ENCODE measurements at regions not wholly inside any gene's neighbourhood (a gene's known extent, or its start where the extent isn't known, plus 50 kb on each side); places are given as distances from the start of the nearest gene placed in this dataset.

- WGBS (ENCODE audit: extremely low coverage, insufficient coverage, insufficient read length) = no CpG with 5 or more reads among the region's 8 CpGs
- Histone ChIP-seq H3K4me2 (ENCODE audit: low read length) (no peak overlapping the region), H3K4me3 (ENCODE audit: low read depth, low read length) (no peak overlapping the region), H3K23ac (ENCODE audit: low read length) (no peak overlapping the region), H2BK5ac (ENCODE audit: low read depth, low read length, poor library complexity) (no peak overlapping the region), H4K8ac (ENCODE audit: low read depth, low read length) (no peak overlapping the region), H3K4me1 (ENCODE audit: control insufficient read depth in 1 of 2, insufficient read depth in 2 of 2, low read length in 2 of 2) (no peaks in the 10 kb centered on the region), H3K79me1 (ENCODE audit: low read length) (no peaks in the 10 kb centered on the region), H3K27ac (ENCODE audit: low read depth, low read length) (no peak overlapping the region), H3K14ac (ENCODE audit: low read length) (no peak overlapping the region), H2BK120ac (ENCODE audit: insufficient read depth, low read length, poor library complexity) (no peak overlapping the region), H2AK5ac (ENCODE audit: low read length) (no peak overlapping the region), H3K4ac (ENCODE audit: low read depth, low read length) (no peak overlapping the region), H3K9me3 (ENCODE audit: insufficient read depth, low read depth, low read length) (no peaks in the 10 kb centered on the region), H3K36me3 (ENCODE audit: control insufficient read depth in 1 of 2, insufficient read depth in 2 of 2, low read length in 2 of 2) (no peaks in the 10 kb centered on the region), H4K12ac (ENCODE audit: low read depth, low read length) (no peak overlapping the region), H3K27me3 (ENCODE audit: insufficient read depth, low read length) (no peaks in the 10 kb centered on the region), H3K79me2 (ENCODE audit: control insufficient read depth, insufficient read depth, low read length, poor library complexity) (no peaks in the 10 kb centered on the region), H2AFZ (ENCODE audit: insufficient read depth, low read length, poor library complexity) (no peak overlapping the region), H2BK12ac (ENCODE audit: low read length) (no peak overlapping the region), H4K91ac (ENCODE audit: low read depth, low read length) (no peak overlapping the region), H3K18ac (ENCODE audit: low read length) (no peak overlapping the region), H3K9ac (ENCODE audit: low read length) (no peak overlapping the region)
- no peak for DNase-seq
Measured at GRCh38 chr20:60220706-60221105, 262.5 kb downstream of the CDH26 start.

- Histone ChIP-seq H3K79me2 (ENCODE audit: control insufficient read depth, insufficient read depth, low read length, poor library complexity) (no peaks in the 10 kb centered on the region), H3K4ac (ENCODE audit: low read depth, low read length) (no peak overlapping the region), H3K27me3 (ENCODE audit: insufficient read depth, low read length) (no peaks in the 10 kb centered on the region), H4K8ac (ENCODE audit: low read depth, low read length) (no peak overlapping the region), H3K18ac (ENCODE audit: low read length) (no peak overlapping the region), H2BK5ac (ENCODE audit: low read depth, low read length, poor library complexity) (no peak overlapping the region), H3K27ac (ENCODE audit: low read depth, low read length) (no peak overlapping the region), H3K36me3 (ENCODE audit: control insufficient read depth in 1 of 2, insufficient read depth in 2 of 2, low read length in 2 of 2) (no peaks in the 10 kb centered on the region), H2BK120ac (ENCODE audit: insufficient read depth, low read length, poor library complexity) (no peak overlapping the region), H3K9me3 (ENCODE audit: insufficient read depth, low read depth, low read length) (no peaks in the 10 kb centered on the region), H3K9ac (ENCODE audit: low read length) (no peak overlapping the region), H3K4me1 (ENCODE audit: control insufficient read depth in 1 of 2, insufficient read depth in 2 of 2, low read length in 2 of 2) (no peaks in the 10 kb centered on the region), H3K14ac (ENCODE audit: low read length) (no peak overlapping the region), H3K4me2 (ENCODE audit: low read length) (no peak overlapping the region), H2AK5ac (ENCODE audit: low read length) (no peak overlapping the region), H3K23ac (ENCODE audit: low read length) (no peak overlapping the region), H3K79me1 (ENCODE audit: low read length) (no peaks in the 10 kb centered on the region), H4K91ac (ENCODE audit: low read depth, low read length) (no peak overlapping the region), H4K12ac (ENCODE audit: low read depth, low read length) (no peak overlapping the region), H2BK12ac (ENCODE audit: low read length) (no peak overlapping the region), H3K4me3 (ENCODE audit: low read depth, low read length) (peak overlapping the region; percentile 3), H2AFZ (ENCODE audit: insufficient read depth, low read length, poor library complexity) (no peak overlapping the region)
- DNase-seq = no peak
- no CpG with 5 or more reads among the region's 3 CpGs for WGBS (ENCODE audit: extremely low coverage, insufficient coverage, insufficient read length)
Measured at GRCh38 chr20:60221593-60221992, 263.4 kb downstream of the CDH26 start.

DNA sequence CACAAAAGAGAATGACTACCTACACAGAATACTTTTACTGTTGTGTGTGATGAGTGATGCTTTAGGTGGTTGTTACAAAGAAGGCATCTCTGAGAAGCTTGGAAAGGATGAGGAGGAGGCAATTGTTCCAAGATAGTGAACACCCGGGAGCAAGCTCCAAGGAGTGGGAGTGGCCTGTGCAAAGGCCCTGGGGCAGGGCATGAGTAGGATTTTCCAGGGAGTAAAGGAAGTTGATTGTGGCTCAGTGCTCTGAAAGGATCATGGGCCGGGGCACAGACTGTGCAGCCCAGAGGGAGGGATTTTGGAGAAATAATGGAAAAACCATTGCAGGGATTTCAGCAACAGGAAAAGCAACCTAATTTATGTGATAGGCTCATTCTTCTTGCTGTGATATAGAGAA lies 264.3 kb downstream of the CDH26 start:
- no CpG with 5 or more reads among the region's 2 CpGs for WGBS (ENCODE audit: extremely low coverage, insufficient coverage, insufficient read length)
- Histone ChIP-seq H4K8ac (ENCODE audit: low read depth, low read length) (no peak overlapping the region), H3K4me3 (ENCODE audit: low read depth, low read length) (no peak overlapping the region), H2AK5ac (ENCODE audit: low read length) (no peak overlapping the region), H3K36me3 (ENCODE audit: control insufficient read depth in 1 of 2, insufficient read depth in 2 of 2, low read length in 2 of 2) (no peaks in the 10 kb centered on the region), H3K9ac (ENCODE audit: low read length) (no peak overlapping the region), H4K12ac (ENCODE audit: low read depth, low read length) (no peak overlapping the region), H3K4me1 (ENCODE audit: control insufficient read depth in 1 of 2, insufficient read depth in 2 of 2, low read length in 2 of 2) (no peaks in the 10 kb centered on the region), H2BK12ac (ENCODE audit: low read length) (no peak overlapping the region), H3K23ac (ENCODE audit: low read length) (no peak overlapping the region), H3K4ac (ENCODE audit: low read depth, low read length) (no peak overlapping the region), H3K4me2 (ENCODE audit: low read length) (no peak overlapping the region), H3K18ac (ENCODE audit: low read length) (no peak overlapping the region), H2BK120ac (ENCODE audit: insufficient read depth, low read length, poor library complexity) (no peak overlapping the region), H3K14ac (ENCODE audit: low read length) (no peak overlapping the region), H2AFZ (ENCODE audit: insufficient read depth, low read length, poor library complexity) (no peak overlapping the region), H4K91ac (ENCODE audit: low read depth, low read length) (no peak overlapping the region), H3K27me3 (ENCODE audit: insufficient read depth, low read length) (no peaks in the 10 kb centered on the region), H3K27ac (ENCODE audit: low read depth, low read length) (no peak overlapping the region), H2BK5ac (ENCODE audit: low read depth, low read length, poor library complexity) (no peak overlapping the region), H3K79me1 (ENCODE audit: low read length) (no peaks in the 10 kb centered on the region), H3K9me3 (ENCODE audit: insufficient read depth, low read depth, low read length) (no peaks in the 10 kb centered on the region), H3K79me2 (ENCODE audit: control insufficient read depth, insufficient read depth, low read length, poor library complexity) (no peaks in the 10 kb centered on the region)
- no peak for DNase-seq

GRCh38 chr20:60223174-60223573 lies 265.0 kb downstream of the CDH26 start:
- DNase-seq = no peak
- H3K4me2 ChIP-seq (ENCODE audit: low read length) = no peak overlapping the region
- no peak overlapping the region for H2AFZ ChIP-seq (ENCODE audit: insufficient read depth, low read length, poor library complexity)
- no peak overlapping the region for H4K12ac ChIP-seq (ENCODE audit: low read depth, low read length)
- no peak overlapping the region for H3K4me3 ChIP-seq (ENCODE audit: low read depth, low read length)
- H3K4ac ChIP-seq (ENCODE audit: low read depth, low read length) = no peak overlapping the region
- WGBS (ENCODE audit: extremely low coverage, insufficient coverage, insufficient read length) = no CpG with 5 or more reads among the region's 5 CpGs
- H3K18ac ChIP-seq (ENCODE audit: low read length) = no peak overlapping the region
- no peaks in the 10 kb centered on the region for H3K36me3 ChIP-seq (ENCODE audit: control insufficient read depth in 1 of 2, insufficient read depth in 2 of 2, low read length in 2 of 2)
- no peaks in the 10 kb centered on the region for H3K79me1 ChIP-seq (ENCODE audit: low read length)
- H4K91ac ChIP-seq (ENCODE audit: low read depth, low read length) = no peak overlapping the region
- no peaks in the 10 kb centered on the region for H3K27me3 ChIP-seq (ENCODE audit: insufficient read depth, low read length)
- no peak overlapping the region for H2BK5ac ChIP-seq (ENCODE audit: low read depth, low read length, poor library complexity)
- no peak overlapping the region for H2BK12ac ChIP-seq (ENCODE audit: low read length)
- no peak overlapping the region for H3K27ac ChIP-seq (ENCODE audit: low read depth, low read length)
- no peaks in the 10 kb centered on the region for H3K79me2 ChIP-seq (ENCODE audit: control insufficient read depth, insufficient read depth, low read length, poor library complexity)
- H3K4me1 ChIP-seq (ENCODE audit: control insufficient read depth in 1 of 2, insufficient read depth in 2 of 2, low read length in 2 of 2) = no peaks in the 10 kb centered on the region
- H3K23ac ChIP-seq (ENCODE audit: low read length) = no peak overlapping the region
- no peak overlapping the region for H2AK5ac ChIP-seq (ENCODE audit: low read length)
- no peak overlapping the region for H3K9ac ChIP-seq (ENCODE audit: low read length)
- no peak overlapping the region for H2BK120ac ChIP-seq (ENCODE audit: insufficient read depth, low read length, poor library complexity)
- no peaks in the 10 kb centered on the region for H3K9me3 ChIP-seq (ENCODE audit: insufficient read depth, low read depth, low read length)
- H3K14ac ChIP-seq (ENCODE audit: low read length) = no peak overlapping the region
- no peak overlapping the region for H4K8ac ChIP-seq (ENCODE audit: low read depth, low read length)
